Jurkat, Clone E6-1 (cell line): ENCODE measurements at regions not wholly inside any gene's neighbourhood (a gene's known extent, or its start where the extent isn't known, plus 50 kb on each side); places are given as distances from the start of the nearest gene placed in this dataset.

Experiments used
- DNase-seq: peaks from one replicate; pipeline ENCODE4 v3.0.0-alpha.2; 2011; ENCODE audit warnings: low read depth, low spot score
- H3K4me3 ChIP-seq: 2 replicates; pipeline ENCODE4 v1.5.1; 2011; ENCODE audit warnings: mild to moderate bottlenecking, low read length, control low read depth, moderate library complexity

- H3K4me3 ChIP-seq = no peak overlapping the region
- DNase-seq = no peak
These were observed 867.1 kb downstream of the IGSF11 start for GRCh38 chr3:118167571-118167970.

GRCh38 chr3:118168175-118168574 is 866.5 kb downstream of the IGSF11 start:
- H3K4me3 ChIP-seq = no peak overlapping the region
- no peak for DNase-seq

GRCh38 chr3:118171236-118171852 is 863.3 kb downstream of the IGSF11 start:
- DNase-seq = no peak
- H3K4me3 ChIP-seq = no peak overlapping the region

- no peak overlapping the region for H3K4me3 ChIP-seq
- no peak for DNase-seq
These were observed 853.8 kb downstream of the IGSF11 start for GRCh38 chr3:118180853-118181252.

- DNase-seq = peak; percentile 16
- no peak overlapping the region for H3K4me3 ChIP-seq
These were observed 853.4 kb downstream of the IGSF11 start for GRCh38 chr3:118181274-118181673.

GRCh38 chr3:118186051-118186450 is 848.6 kb downstream of the IGSF11 start:
- no peak overlapping the region for H3K4me3 ChIP-seq
- DNase-seq = no peak

GRCh38 chr3:118187221-118187620 is 847.4 kb downstream of the IGSF11 start:
- DNase-seq = no peak
- no peak overlapping the region for H3K4me3 ChIP-seq

- no peak overlapping the region for H3K4me3 ChIP-seq
- no peak for DNase-seq
These were observed 838.5 kb downstream of the IGSF11 start for GRCh38 chr3:118196183-118196582.

- no peak overlapping the region for H3K4me3 ChIP-seq
- DNase-seq = no peak
These were observed 835.6 kb downstream of the IGSF11 start for GRCh38 chr3:118199044-118199443.

- no peak overlapping the region for H3K4me3 ChIP-seq
- no peak for DNase-seq
These were observed 830.5 kb downstream of the IGSF11 start for GRCh38 chr3:118204052-118204656.

GRCh38 chr3:118207271-118207670 is 827.4 kb downstream of the IGSF11 start:
- H3K4me3 ChIP-seq = no peak overlapping the region
- DNase-seq = no peak

- no peak for DNase-seq
- H3K4me3 ChIP-seq = no peak overlapping the region
These were observed 826.0 kb downstream of the IGSF11 start for GRCh38 chr3:118208642-118209041.

- peak; percentile 88 for DNase-seq
These were observed 820.8 kb downstream of the IGSF11 start for GRCh38 chr3:118213892-118214291.

GRCh38 chr3:118226206-118226605 is 808.4 kb downstream of the IGSF11 start:
- no peak overlapping the region for H3K4me3 ChIP-seq
- no peak for DNase-seq

More at GRCh38 chr3:118213892-118214291, 820.8 kb downstream of the IGSF11 start:
- no peak overlapping the region for H3K4me3 ChIP-seq

GRCh38 chr3:118227191-118227590 is 807.5 kb downstream of the IGSF11 start:
- DNase-seq = no peak
- H3K4me3 ChIP-seq = no peak overlapping the region

GRCh38 chr3:118228151-118228550 is 806.5 kb downstream of the IGSF11 start:
- no peak for DNase-seq
- H3K4me3 ChIP-seq = no peak overlapping the region

GRCh38 chr3:118229196-118229595 is 805.5 kb downstream of the IGSF11 start:
- DNase-seq = no peak
- no peak overlapping the region for H3K4me3 ChIP-seq

- no peak overlapping the region for H3K4me3 ChIP-seq
- DNase-seq = no peak
These were observed 803.1 kb downstream of the IGSF11 start for GRCh38 chr3:118231578-118231977.

GRCh38 chr3:118239253-118239652 is 795.4 kb downstream of the IGSF11 start:
- no peak overlapping the region for H3K4me3 ChIP-seq
- no peak for DNase-seq

- DNase-seq = no peak
- H3K4me3 ChIP-seq = no peak overlapping the region
These were observed 789.9 kb downstream of the IGSF11 start for GRCh38 chr3:118244761-118245160.

- DNase-seq = no peak
- H3K4me3 ChIP-seq = no peak overlapping the region
These were observed 789.3 kb downstream of the IGSF11 start for GRCh38 chr3:118245312-118245711.
